ENCODE measurements at regions not wholly inside any gene's neighbourhood (a gene's known extent, or its start where the extent isn't known, plus 50 kb on each side); places are given as distances from the start of the nearest gene placed in this dataset.

DNA sequence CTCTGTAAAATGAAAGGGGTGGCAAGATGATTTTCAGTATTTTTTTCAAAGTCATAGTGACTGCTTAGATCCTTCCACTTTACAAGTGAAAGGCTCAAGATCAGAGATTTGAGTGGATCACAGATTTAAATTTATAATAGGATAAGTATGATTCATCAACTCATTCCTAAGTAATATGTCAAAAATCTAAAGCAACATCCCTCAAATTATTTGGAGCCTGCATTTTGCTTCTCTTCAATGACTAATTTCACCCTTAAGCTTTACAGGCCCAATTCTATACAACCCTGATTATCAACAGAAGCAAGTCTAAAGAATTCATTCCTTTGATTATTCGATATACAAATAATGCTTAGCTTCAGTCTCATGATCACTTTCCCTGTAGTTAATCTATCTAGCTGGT, 93.9 kb upstream of the HEY2 start:
- no peak overlapping the region for H3K4me3 ChIP-seq (ENCODE audit: low read depth, poor library complexity, severe bottlenecking)
- DNase-seq (ENCODE audit: low spot score in 2 of 2): no peak
- 87 to 97% methylated on average over 1 of the region's 1 CpG for WGBS, 2 donors
- TF ChIP-seq, protein P1, sequence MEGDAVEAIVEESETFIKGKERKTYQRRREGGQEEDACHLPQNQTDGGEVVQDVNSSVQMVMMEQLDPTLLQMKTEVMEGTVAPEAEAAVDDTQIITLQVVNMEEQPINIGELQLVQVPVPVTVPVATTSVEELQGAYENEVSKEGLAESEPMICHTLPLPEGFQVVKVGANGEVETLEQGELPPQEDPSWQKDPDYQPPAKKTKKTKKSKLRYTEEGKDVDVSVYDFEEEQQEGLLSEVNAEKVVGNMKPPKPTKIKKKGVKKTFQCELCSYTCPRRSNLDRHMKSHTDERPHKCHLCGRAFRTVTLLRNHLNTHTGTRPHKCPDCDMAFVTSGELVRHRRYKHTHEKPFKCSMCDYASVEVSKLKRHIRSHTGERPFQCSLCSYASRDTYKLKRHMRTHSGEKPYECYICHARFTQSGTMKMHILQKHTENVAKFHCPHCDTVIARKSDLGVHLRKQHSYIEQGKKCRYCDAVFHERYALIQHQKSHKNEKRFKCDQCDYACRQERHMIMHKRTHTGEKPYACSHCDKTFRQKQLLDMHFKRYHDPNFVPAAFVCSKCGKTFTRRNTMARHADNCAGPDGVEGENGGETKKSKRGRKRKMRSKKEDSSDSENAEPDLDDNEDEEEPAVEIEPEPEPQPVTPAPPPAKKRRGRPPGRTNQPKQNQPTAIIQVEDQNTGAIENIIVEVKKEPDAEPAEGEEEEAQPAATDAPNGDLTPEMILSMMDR (IDR thresholded peaks at IDR 0.05): no peak
- TF ChIP-seq POLR2A (IDR thresholded peaks at IDR 0.05): no peak
- intact Hi-C loops (cut with DNase I; ENCODE audit: low total_unique reads): no loop called here

- 74 to 77% methylated on average over 5 of the region's 5 CpGs for WGBS, 2 donors
- intact Hi-C loops (cut with DNase I; ENCODE audit: low total_unique reads): no loop called here
- no peak for TF ChIP-seq POLR2A (IDR thresholded peaks at IDR 0.05)
- TF ChIP-seq, protein P1 (IDR thresholded peaks at IDR 0.05): no peak
- H3K4me3 ChIP-seq (ENCODE audit: low read depth, poor library complexity, severe bottlenecking): no peak overlapping the region
- no peak for DNase-seq (ENCODE audit: low spot score in 2 of 2)
Measured at GRCh38 chr6:125656287-125656870, 93.1 kb upstream of the HEY2 start.

- no peak for DNase-seq (ENCODE audit: low spot score in 2 of 2)
- intact Hi-C loops (cut with DNase I; ENCODE audit: low total_unique reads): no loop called here
- no peak overlapping the region for H3K4me3 ChIP-seq (ENCODE audit: low read depth, poor library complexity, severe bottlenecking)
- 80 to 82% methylated on average over 5 of the region's 5 CpGs for WGBS, 2 donors
- TF ChIP-seq, protein P1 (IDR thresholded peaks at IDR 0.05): no peak
- no peak for TF ChIP-seq POLR2A (IDR thresholded peaks at IDR 0.05)
Measured at GRCh38 chr6:125658136-125658535, 91.3 kb upstream of the HEY2 start.

- no peak overlapping the region for H3K4me3 ChIP-seq (ENCODE audit: low read depth, poor library complexity, severe bottlenecking)
- no peak for DNase-seq (ENCODE audit: low spot score in 2 of 2)
- TF ChIP-seq, protein P1 (IDR thresholded peaks at IDR 0.05): no peak
- TF ChIP-seq POLR2A (IDR thresholded peaks at IDR 0.05): no peak
- WGBS, 2 donors: 49 to 63% methylated on average over 4 of the region's 4 CpGs
- intact Hi-C loops (cut with DNase I; ENCODE audit: low total_unique reads): no loop called here
Measured at GRCh38 chr6:125658759-125659431, 90.5 kb upstream of the HEY2 start.

DNA sequence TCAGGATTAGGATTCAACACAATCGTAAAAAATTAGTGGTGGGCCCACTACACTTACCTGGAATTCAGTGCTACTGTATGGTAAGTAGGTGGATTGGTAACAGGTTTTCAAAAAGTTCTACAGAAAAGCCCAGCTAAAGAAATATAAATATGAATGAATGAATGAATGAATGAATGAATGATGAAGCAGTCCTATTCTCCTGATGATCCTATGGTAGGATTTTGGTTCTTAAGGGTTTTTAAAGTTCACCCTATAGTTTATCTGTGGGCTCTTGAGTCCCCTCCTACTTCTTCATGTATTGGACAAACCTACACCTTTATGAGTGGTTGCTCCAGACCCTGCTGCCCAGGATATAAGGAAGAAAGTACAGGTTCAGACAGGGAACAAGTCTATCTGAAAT, 89.5 kb upstream of the HEY2 start:
- TF ChIP-seq POLR2A (IDR thresholded peaks at IDR 0.05): no peak
- TF ChIP-seq, protein P1 (IDR thresholded peaks at IDR 0.05): no peak
- intact Hi-C loops (cut with DNase I; ENCODE audit: low total_unique reads): no loop called here
- DNase-seq (ENCODE audit: low spot score in 2 of 2): no peak
- WGBS, 2 donors: 89 to 96% methylated on average over 1 of the region's 1 CpG
- no peak overlapping the region for H3K4me3 ChIP-seq (ENCODE audit: low read depth, poor library complexity, severe bottlenecking)

DNA sequence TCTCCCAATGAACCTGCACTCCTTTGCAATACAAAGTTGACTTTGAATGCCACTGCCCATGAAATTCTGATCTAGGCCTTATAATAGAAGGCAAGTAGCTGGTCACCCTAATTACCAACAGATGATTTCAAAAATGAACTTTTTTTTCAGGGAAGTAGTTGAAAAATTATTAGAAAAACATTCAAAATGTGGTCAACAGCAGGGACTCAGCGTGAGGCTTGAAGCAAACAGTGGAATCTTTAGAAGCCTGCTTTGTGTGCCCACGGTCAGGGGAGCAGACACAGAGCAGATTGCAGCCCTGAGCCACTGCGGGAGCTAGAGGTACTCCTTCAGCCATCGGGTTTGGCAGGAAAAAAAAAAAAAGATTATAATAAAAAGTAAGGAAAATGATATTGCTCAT, 87.1 kb upstream of the HEY2 start:
- no peak for TF ChIP-seq POLR2A (IDR thresholded peaks at IDR 0.05)
- TF ChIP-seq, protein P1 (IDR thresholded peaks at IDR 0.05): no peak
- 57 to 74% methylated on average over 4 of the region's 4 CpGs for WGBS, 2 donors
- intact Hi-C loops (cut with DNase I; ENCODE audit: low total_unique reads): no loop called here
- no peak for DNase-seq (ENCODE audit: low spot score in 2 of 2)
- no peak overlapping the region for H3K4me3 ChIP-seq (ENCODE audit: low read depth, poor library complexity, severe bottlenecking)

Measured in lower leg skin (tissue), 4 donors.